ENCODE measurements at regions not wholly inside any gene's neighbourhood (a gene's known extent, or its start where the extent isn't known, plus 50 kb on each side); places are given as distances from the start of the nearest gene placed in this dataset.

DNA sequence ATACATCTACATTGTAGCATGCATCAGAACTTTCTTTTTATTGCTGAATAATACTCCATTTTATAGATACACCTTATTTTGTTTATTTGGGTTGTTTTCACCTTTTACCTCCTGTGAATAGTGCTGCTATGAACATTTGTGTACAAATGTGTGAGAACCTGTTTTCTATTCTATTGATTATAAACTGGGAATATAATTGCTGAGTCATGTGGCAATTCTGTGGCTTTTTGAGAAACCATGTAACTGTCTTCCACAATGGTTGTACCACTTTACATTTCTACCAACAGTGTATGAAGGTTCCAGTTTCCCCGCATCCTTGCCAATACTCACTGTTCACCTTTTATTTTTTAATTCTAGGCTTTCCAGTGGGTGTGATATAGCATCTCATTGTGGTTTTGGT, 138.6 kb upstream of the MBL2 start:
- TF ChIP-seq POLR2A (IDR thresholded peaks at IDR 0.05), result no peak
- TF ChIP-seq, protein P1, sequence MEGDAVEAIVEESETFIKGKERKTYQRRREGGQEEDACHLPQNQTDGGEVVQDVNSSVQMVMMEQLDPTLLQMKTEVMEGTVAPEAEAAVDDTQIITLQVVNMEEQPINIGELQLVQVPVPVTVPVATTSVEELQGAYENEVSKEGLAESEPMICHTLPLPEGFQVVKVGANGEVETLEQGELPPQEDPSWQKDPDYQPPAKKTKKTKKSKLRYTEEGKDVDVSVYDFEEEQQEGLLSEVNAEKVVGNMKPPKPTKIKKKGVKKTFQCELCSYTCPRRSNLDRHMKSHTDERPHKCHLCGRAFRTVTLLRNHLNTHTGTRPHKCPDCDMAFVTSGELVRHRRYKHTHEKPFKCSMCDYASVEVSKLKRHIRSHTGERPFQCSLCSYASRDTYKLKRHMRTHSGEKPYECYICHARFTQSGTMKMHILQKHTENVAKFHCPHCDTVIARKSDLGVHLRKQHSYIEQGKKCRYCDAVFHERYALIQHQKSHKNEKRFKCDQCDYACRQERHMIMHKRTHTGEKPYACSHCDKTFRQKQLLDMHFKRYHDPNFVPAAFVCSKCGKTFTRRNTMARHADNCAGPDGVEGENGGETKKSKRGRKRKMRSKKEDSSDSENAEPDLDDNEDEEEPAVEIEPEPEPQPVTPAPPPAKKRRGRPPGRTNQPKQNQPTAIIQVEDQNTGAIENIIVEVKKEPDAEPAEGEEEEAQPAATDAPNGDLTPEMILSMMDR (IDR thresholded peaks at IDR 0.05), result no peak
- no peak for TF ChIP-seq POLR2AphosphoS5 (IDR thresholded peaks at IDR 0.05; ENCODE audit: insufficient read depth in 1 of 2, low read depth in 1 of 2)
